GM21737 (cell line): ENCODE measurements at regions not wholly inside any gene's neighbourhood (a gene's known extent, or its start where the extent isn't known, plus 50 kb on each side); places are given as distances from the start of the nearest gene placed in this dataset.

Experiments used
- ATAC-seq: cut with Tn5 transposase; IDR thresholded peaks from one replicate; pipeline ENCODE4 v1.9.1; 2021; ENCODE audit warnings: mild to moderate bottlenecking, moderate library complexity; ENCODE audit not compliant: unreplicated experiment

DNA sequence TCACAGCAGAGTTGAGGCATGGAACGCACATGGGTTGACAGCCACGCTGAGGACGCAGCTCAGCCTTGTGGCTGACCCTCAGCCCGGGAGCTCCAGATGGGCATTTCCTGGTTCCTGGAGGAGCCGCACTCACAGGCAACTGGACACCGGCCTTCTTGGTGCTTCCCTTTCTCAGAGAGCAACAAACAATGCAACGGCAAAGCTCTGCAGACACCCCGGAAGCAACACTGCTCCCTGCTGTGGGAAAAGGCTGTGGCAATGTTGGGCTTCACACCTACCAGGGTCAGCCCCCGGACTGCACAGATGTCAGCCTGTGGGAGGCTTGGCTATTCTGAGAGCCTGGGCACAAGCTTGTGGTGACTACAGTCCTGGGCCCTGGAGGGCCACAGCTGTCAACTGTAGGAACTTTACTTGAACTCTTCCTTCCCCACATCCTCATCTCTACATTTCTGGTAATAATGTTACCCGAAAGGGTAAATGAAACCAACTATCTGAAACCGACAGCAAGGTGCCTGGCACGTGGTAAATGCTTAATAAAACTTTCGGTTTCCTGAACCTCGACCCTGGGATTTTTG is 597.5 kb upstream of the MKI67 start:
- ATAC-seq, result no peak

GRCh38 chr10:128725531-128725930 is 599.3 kb upstream of the MKI67 start:
- ATAC-seq, result no peak

- ATAC-seq, result no peak
Observed at GRCh38 chr10:128727114-128727513, 600.9 kb upstream of the MKI67 start.

GRCh38 chr10:128729910-128730420 is 603.7 kb upstream of the MKI67 start:
- ATAC-seq, result no peak

DNA sequence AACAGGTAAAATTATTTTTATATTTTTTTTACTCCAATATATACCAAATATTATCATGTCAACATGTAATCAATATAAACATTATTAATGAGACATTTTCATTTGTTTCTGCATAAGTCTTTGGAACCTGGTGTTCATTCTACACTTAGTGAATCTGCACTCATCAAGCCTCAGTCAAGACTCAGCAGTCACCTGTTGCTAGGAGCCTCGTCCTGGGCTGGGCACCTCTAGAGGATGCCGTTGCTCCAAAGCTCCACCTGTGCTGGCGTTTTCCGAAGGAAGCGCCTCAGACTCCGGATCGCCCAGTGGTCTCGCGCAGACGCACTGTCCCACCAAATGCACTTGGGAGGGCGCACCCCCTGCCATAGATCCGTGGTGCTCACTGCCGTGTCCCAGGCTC is 604.7 kb upstream of the MKI67 start:
- ATAC-seq, result no peak

GRCh38 chr10:128734161-128734560 is 607.9 kb upstream of the MKI67 start:
- ATAC-seq, result no peak

- ATAC-seq, result no peak
Observed at GRCh38 chr10:128734734-128735133, 608.5 kb upstream of the MKI67 start.

DNA sequence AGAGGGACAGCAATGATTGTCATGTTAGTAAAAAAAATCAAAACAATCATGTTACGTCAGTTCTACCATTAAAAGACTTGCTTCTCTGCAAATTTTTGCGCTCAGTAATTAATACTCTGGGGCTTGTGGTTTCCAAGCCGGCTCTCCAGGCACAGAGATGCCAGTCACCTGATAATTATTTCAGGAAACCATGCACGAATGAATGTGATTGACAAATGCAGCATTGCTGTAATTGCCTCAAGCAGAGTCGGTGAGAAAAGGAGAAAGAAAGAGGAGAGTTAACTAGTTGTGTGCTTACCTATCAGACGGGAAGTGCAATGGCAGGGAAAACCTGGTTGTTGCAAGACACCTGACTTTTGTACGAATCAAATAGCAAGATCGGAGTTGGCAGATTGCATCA is 609.8 kb upstream of the MKI67 start:
- no peak for ATAC-seq

DNA sequence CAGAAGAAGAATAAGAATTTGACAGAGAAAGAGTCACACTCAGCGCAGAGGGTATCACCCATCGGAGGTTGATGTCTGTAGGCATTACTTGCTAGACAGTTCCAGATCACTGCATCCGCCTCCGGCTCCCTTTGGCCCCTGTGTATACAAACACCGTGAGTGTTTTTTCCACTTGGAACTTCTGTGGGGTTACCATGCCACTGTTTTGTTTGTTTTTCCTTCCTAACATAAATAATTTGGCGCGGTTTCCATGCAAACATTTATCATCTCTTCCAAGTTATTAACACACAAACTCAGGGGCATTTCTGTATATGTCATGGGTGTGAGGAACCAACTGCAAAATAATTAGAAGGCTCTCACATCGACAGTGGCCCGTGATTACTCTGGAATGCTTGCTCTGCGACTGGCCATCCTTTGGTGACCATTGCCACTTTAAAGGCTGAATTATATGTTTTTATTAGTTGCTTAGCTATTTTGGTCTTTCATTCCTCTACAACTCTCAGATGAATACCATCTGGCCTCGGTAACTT is 612.2 kb upstream of the MKI67 start:
- no peak for ATAC-seq

- no peak for ATAC-seq
Observed at GRCh38 chr10:128739930-128740329, 613.7 kb upstream of the MKI67 start.

GRCh38 chr10:128741180-128741579 is 615.0 kb upstream of the MKI67 start:
- no peak for ATAC-seq

- ATAC-seq, result no peak
Observed at GRCh38 chr10:128741680-128742079, 615.5 kb upstream of the MKI67 start.

DNA sequence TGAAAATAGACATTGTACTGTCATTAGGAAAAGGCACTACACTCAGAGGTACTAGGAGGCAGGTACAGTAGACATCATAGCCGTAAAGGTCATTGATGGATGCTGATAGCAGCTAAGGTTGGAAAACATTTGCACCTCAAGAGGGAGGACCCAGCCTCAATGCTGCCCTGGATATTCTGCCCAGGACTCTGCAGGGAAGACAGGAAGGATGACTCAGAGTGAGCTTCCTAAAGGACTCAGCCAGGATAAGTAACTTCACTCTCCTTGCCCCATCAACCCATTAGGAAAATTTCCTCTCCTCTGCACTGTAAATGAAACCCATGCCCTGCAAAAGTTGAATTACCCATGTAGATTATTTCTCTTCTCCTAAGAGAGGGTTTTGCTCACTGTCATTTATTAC is 617.9 kb upstream of the MKI67 start:
- ATAC-seq, result no peak

GRCh38 chr10:128744811-128745305 is 618.6 kb upstream of the MKI67 start:
- no peak for ATAC-seq

DNA sequence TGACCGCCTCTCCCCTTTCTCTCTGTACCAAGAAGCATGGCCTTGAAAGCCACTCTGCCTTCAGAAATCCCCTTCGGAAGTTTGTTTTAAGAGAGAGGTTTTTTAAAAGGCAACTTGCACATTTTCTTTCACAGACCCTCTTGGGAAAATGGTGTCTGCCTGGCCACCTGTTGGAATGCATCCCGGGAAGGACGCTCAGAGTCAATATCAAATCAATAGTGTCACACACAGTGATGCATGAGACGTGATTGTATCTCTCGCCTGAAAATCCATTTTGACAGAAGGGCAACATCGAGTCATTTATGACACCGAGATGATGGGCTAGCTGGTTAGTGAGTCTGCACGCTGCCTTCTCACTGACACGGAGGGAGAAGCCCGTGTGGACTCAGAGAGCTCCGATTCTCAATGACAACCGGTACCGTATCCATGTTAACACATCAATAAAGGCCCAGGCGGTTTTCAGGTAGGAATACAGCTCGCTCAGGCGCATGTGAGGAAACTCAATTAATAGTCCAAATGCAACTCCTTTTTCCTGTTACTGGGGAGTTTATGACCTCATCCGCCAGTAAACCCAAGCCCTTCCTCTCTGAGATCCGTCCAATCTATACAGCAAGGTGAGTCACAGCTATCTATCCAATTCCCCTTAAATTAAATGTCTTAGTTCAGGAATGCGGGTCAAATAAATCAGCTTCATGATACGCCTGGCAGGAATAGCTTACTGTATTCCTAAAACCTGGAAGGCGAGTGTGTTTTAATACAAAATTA is 621.5 kb upstream of the MKI67 start:
- no peak for ATAC-seq

- ATAC-seq, result no peak
Observed at GRCh38 chr10:128751284-128751683, 625.1 kb upstream of the MKI67 start.

DNA sequence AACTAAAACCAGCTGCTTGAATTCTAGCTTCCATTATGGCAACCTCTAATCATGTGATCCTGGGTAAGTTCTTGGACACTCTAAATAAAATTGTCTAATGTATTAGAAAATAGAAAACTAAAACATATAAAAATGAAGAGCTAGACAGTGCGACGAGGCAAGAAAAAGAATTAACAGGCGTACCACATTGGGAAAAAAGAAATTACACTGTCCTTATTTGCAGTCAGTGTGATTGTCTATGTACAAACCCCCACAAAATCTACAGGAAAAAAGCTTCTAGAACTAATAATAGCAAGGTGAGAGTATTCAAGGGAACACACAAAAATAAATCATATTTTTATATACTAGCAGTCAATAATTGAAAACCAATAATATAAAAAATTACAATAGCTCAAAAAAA is 625.6 kb upstream of the MKI67 start:
- no peak for ATAC-seq

GRCh38 chr10:128759174-128759573 is 633.0 kb upstream of the MKI67 start:
- no peak for ATAC-seq

DNA sequence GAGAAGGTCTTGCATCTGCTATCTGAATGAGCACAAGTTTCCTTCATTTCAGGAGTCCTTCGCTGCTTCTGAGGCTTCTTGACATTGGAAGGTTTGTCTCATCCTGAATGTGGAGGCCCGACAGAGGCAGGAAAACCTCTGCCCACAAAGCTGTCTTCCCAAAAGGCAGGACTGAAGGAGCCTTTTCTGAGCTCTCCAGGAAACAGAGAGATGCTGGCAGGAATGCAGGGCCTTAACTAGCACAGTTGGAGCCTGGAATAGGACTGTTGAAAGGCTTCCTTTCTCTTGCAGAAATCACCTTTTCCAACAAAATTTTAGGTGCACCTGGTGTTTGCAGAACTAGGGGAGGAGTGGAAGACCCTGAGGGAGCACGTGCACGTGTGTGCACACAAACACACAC is 637.4 kb upstream of the MKI67 start:
- ATAC-seq, result no peak

DNA sequence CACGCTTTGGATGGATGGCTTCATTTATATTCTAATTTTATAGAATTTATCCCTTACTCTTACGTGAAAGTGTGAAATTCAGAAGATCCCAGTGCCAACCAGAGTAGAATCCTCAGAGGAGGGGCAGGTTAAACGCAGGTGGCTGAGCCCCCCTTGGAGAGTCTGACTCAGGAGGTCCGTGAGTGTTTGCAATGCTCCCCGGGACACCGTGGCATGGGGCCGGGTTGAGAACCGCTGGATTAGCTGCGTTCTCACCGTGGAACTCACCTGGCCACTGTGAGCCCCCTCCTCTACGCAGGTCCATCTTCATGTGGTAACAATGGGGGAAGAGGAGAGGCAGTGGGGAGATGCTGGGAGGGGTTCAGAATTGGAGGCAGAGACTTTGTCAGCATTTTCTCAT is 638.0 kb upstream of the MKI67 start:
- ATAC-seq, result no peak

- ATAC-seq, result no peak
Observed at GRCh38 chr10:128766915-128767314, 640.7 kb upstream of the MKI67 start.

DNA sequence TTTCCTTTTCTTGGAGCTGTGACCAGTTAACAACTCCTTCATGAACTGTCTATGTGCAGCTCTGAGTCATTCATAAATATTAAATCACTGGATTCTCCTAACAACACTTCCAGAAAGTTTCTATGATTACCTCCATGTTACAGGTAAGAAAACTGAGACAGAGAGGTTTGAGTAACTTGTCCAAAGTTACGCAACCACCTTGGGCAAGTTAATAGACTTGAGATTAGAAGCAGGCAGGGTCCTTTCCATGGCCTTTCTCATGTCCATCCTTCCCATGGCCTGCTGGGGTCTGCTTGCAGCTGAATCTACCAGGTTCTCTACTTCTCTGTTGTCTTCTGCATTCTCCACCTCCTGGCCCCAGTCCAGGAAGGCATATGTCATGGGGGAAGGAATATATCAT is 648.8 kb upstream of the MKI67 start:
- ATAC-seq, result no peak
